Endothelial cell of umbilical vein (primary cell): ENCODE measurements at regions not wholly inside any gene's neighbourhood (a gene's known extent, or its start where the extent isn't known, plus 50 kb on each side); places are given as distances from the start of the nearest gene placed in this dataset.

Source experiments
- BruUV-seq: library from RNA; stranded (reverse); fragments of 400-500 nt; replicated peaks from 2 replicates; lab custom pipeline; 2021; lab: Mats Ljungman, UMichigan
- CTCF ChIA-PET: fragments of 300-600, 350-600 bp; sonication (Branson Sonifier 250); formaldehyde crosslinking; loops from one replicate; lab custom pipeline; 2021; ENCODE audit warnings: antibody characterized with exemption, inconsistent platforms; lab: Charles Lee
- POLR2A ChIA-PET: fragments of 300-600, 350-600 bp; sonication (Branson Sonifier 250); formaldehyde crosslinking; loops from one replicate; lab custom pipeline; 2021; ENCODE audit warnings: antibody characterized with exemption, inconsistent platforms; lab: Charles Lee
- DNase-seq: peaks from one replicate; pipeline ENCODE4 v3.0.0-alpha.2; 2011; ENCODE audit warnings: low read depth, low spot score
- FAIRE-seq: peaks from 2 replicates; lab custom pipeline; 2011; peaks lifted over from hg19 to GRCh38; lab: Jason Lieb, UNC
- H2AFZ ChIP-seq: 2 replicates; pipeline ENCODE4 v1.6.0; 2012; ENCODE audit warnings: low read depth, low read length, control low read depth, inconsistent platforms
- H3K27ac ChIP-seq: 2 replicates; pipeline ENCODE4 v1.5.1; 2011; ENCODE audit warnings: low read depth, mild to moderate bottlenecking, control low read depth, low read length, moderate library complexity; ENCODE audit not compliant: insufficient read depth
- H3K27me3 ChIP-seq, 2 experiments: 2 replicates each; pipeline versions ENCODE4 v1.6.0 to v1.6.1; 2011; ENCODE audit warnings: low read length in 2 of 2, mixed read lengths in 1 of 2; ENCODE audit not compliant: control insufficient read depth in 2 of 2, insufficient read depth in 2 of 2
- H3K36me3 ChIP-seq, 2 experiments: 2 replicates in 1 of 2; 3 replicates in 1 of 2; pipeline ENCODE4 v1.5.1; 2011; ENCODE audit warnings: low read length in 2 of 2, mild to moderate bottlenecking in 1 of 2, moderate library complexity in 1 of 2; ENCODE audit not compliant: control insufficient read depth in 2 of 2, insufficient read depth in 2 of 2; ENCODE audit errors: extremely low read depth in 1 of 2
- H3K4me1 ChIP-seq: 3 replicates; pipeline ENCODE4 v1.5.1; 2011; ENCODE audit warnings: mild to moderate bottlenecking, low read length; ENCODE audit not compliant: control insufficient read depth, insufficient read depth; ENCODE audit errors: extremely low read depth
- H3K4me2 ChIP-seq: 2 replicates; pipeline ENCODE4 v1.6.1; 2011; ENCODE audit warnings: low read length, control low read depth, mixed read lengths; ENCODE audit not compliant: insufficient read depth
- H3K4me3 ChIP-seq, 3 experiments: fragments of 200-600 bp in 1 of 3; sonication (generic), shearing (Covaris generic) in 1 of 3; replicated peaks in 1 of 3; 2 replicates each; pipeline ENCODE4 v1.5.1; 2011 to 2016; ENCODE audit warnings: control low read depth in 3 of 3, low read length in 3 of 3, mild to moderate bottlenecking in 2 of 3, inconsistent platforms in 1 of 3, low read depth in 1 of 3, moderate library complexity in 1 of 3; ENCODE audit not compliant: insufficient read depth in 1 of 3
- H3K79me2 ChIP-seq: 2 replicates; pipeline ENCODE4 v1.6.0; 2012; ENCODE audit warnings: low read length, inconsistent platforms; ENCODE audit not compliant: control insufficient read depth, insufficient read depth
- H3K9ac ChIP-seq: replicated peaks from 2 replicates; pipeline ENCODE3; 2011; ENCODE audit warnings: low read length, control low read depth; ENCODE audit not compliant: insufficient read depth; ENCODE audit errors: extremely low read depth
- H3K9me1 ChIP-seq: replicated peaks from 3 replicates; pipeline ENCODE4 v1.6.0; 2011; ENCODE audit warnings: mild to moderate bottlenecking, low read length; ENCODE audit not compliant: control insufficient read depth, insufficient read depth; ENCODE audit errors: extremely low read depth
- H3K9me3 ChIP-seq: replicated peaks from 2 replicates; pipeline ENCODE4 v1.5.1; 2012; ENCODE audit warnings: low read length, inconsistent platforms; ENCODE audit not compliant: control insufficient read depth, insufficient read depth
- H4K20me1 ChIP-seq: replicated peaks from 2 replicates; pipeline ENCODE3; 2011; ENCODE audit warnings: mild to moderate bottlenecking, low read length; ENCODE audit not compliant: control insufficient read depth, insufficient read depth; ENCODE audit errors: extremely low read depth
- CTCF ChIP-seq, 2 donors: IDR thresholded peaks; 1 replicate in 1 of 2; 2 replicates in 1 of 2; pipeline ENCODE4 v1.5.1; 2011; ENCODE audit warnings: low read length in 2 of 2, mild to moderate bottlenecking in 2 of 2, moderate library complexity in 2 of 2, control low read depth in 1 of 2, inconsistent platforms in 1 of 2, low read depth in 1 of 2; ENCODE audit not compliant: insufficient read depth in 1 of 2; ENCODE audit errors: extremely low read depth in 1 of 2
- EZH2 ChIP-seq: IDR thresholded peaks from 2 replicates; pipeline ENCODE4 v1.6.1; 2012; ENCODE audit warnings: borderline replicate concordance, low read depth, mild to moderate bottlenecking, moderate library complexity, low read length, inconsistent platforms; ENCODE audit not compliant: severe bottlenecking
- FOS ChIP-seq: IDR thresholded peaks from 2 replicates; pipeline ENCODE4 v1.6.1; 2011; ENCODE audit warnings: mild to moderate bottlenecking, low read length, moderate library complexity, borderline replicate concordance; ENCODE audit not compliant: insufficient read depth
- GATA2 ChIP-seq: IDR thresholded peaks from 2 replicates; pipeline ENCODE4 v1.7.0; 2011; ENCODE audit warnings: low read depth, mild to moderate bottlenecking, moderate library complexity, mixed read lengths, low read length; ENCODE audit not compliant: insufficient read length, insufficient read depth
- JUN ChIP-seq: IDR thresholded peaks from 2 replicates; pipeline ENCODE4 v1.6.1; 2011; ENCODE audit warnings: borderline replicate concordance, low read depth; ENCODE audit not compliant: insufficient read length, insufficient read depth
- MAX ChIP-seq: IDR thresholded peaks from 2 replicates; pipeline ENCODE4 v1.6.1; 2011; ENCODE audit not compliant: insufficient read depth, insufficient read length
- MYC ChIP-seq: IDR thresholded peaks from one replicate; pipeline ENCODE4 v1.6.1; 2011; ENCODE audit warnings: mild to moderate bottlenecking, low read depth, low read length
- POLR2A ChIP-seq: IDR thresholded peaks from 2 replicates; pipeline ENCODE4 v1.6.1; 2012; ENCODE audit warnings: low read depth, mild to moderate bottlenecking, control low read depth, low read length
- POLR2AphosphoS5 ChIP-seq: IDR thresholded peaks from 2 replicates; pipeline ENCODE4 v1.6.1; 2012; ENCODE audit warnings: low read depth, mild to moderate bottlenecking, control low read depth, low read length, moderate library complexity; ENCODE audit not compliant: insufficient read depth
- dilution Hi-C: fragments of 300-500 bp; cut with MboI; formaldehyde crosslinking; loops from one replicate; pipeline ENCODE4 v1.15.0; 2019; ENCODE audit warnings: low sequenced_read_pairs; ENCODE audit not compliant: extremely low pct_ligation_motif_present
- intact Hi-C: fragments of 100-400 bp; cut with micrococcal nuclease; formaldehyde crosslinking; loops from one replicate; pipeline ENCODE4 v1.10.0; 2022

- DNase-seq: no peak
- Histone ChIP-seq H3K9me1 (no peaks in the 10 kb centered on the region), H3K36me3 (no peaks in the 10 kb centered on the region), H3K27me3 (no peaks in the 10 kb centered on the region), H3K27ac (no peak overlapping the region), H3K4me3 (no peak overlapping the region), H3K79me2 (no peaks in the 10 kb centered on the region), H3K9ac (no peak overlapping the region), H4K20me1 (no peaks in the 10 kb centered on the region), H3K9me3 (no peaks in the 10 kb centered on the region), H3K4me2 (no peak overlapping the region), H2AFZ (no peak overlapping the region), H3K4me1 (no peaks in the 10 kb centered on the region)
- TF ChIP-seq MAX (no peak), MYC (no peak), CTCF (IDR thresholded peaks at IDR 0.05; ENCODE audit: extremely low read depth in 1 of 2, insufficient read depth in 1 of 2, low read depth in 1 of 2, low read length in 2 of 2) (no peak), GATA2 (no peak), POLR2A (no peak), FOS (no peak), EZH2 (no peak), JUN (no peak), POLR2AphosphoS5 (no peak)
- no TSS peak for BruUV-seq
- no peak for FAIRE-seq
- POLR2A ChIA-PET: no interaction called here
- CTCF ChIA-PET: interaction anchor here (0.7 to 1.3 kb wide), 13 partner anchors 9 to 490 kb away, joined by 3 to 14 read pairs (median 5); no protein-coding TSS in a partner anchor
- intact Hi-C loops: loop anchor here (1.0 kb wide), 3 partner anchors 350 to 427 kb away; no protein-coding TSS in a partner anchor
- dilution Hi-C loops: no loop called here
These were observed 113.1 kb upstream of the SLC35F3 start for GRCh38 chr1:233791372-233791703.
